ENCODE measurements at regions not wholly inside any gene's neighbourhood (a gene's known extent, or its start where the extent isn't known, plus 50 kb on each side); places are given as distances from the start of the nearest gene placed in this dataset.

DNA sequence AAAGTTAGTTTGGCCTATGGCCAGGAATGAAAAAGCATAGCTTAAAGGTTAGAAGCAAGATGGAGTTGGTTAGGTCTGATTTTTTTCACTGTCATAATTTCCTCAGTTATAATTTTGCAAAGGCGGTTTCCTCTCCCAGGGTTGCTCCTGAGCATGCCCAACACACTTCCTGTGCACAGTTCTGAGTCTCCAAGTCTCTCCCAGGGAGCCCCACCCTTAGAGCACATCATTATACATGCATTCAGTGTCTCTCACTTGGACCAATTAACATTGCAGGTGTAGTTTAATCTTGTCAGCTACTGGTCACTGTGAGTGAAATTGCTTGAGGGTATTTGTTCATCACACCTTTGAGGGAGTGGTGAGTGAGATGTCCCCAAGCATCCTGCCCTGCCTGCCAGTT lies 96.0 kb upstream of the ATP10A start:
- TF ChIP-seq POLR2AphosphoS5 (IDR thresholded peaks at IDR 0.05; ENCODE audit: low read depth, low read length) (no peak), TAF1 (IDR thresholded peaks at IDR 0.05; ENCODE audit: borderline replicate concordance, insufficient read depth, low read length) (no peak), SIN3A (IDR thresholded peaks at IDR 0.05; ENCODE audit: borderline replicate concordance, insufficient read depth, low read length) (no peak)
